Neuronal stem cell (in vitro differentiated cells): ENCODE measurements at regions not wholly inside any gene's neighbourhood (a gene's known extent, or its start where the extent isn't known, plus 50 kb on each side); places are given as distances from the start of the nearest gene placed in this dataset.

Experiments used
- DNase-seq: peaks from one replicate; pipeline ENCODE4 v3.0.0-alpha.2; 2013; ENCODE audit warnings: low spot score
- H2AFZ ChIP-seq: one replicate; pipeline ENCODE4 v1.6.1; 2013; ENCODE audit warnings: mild to moderate bottlenecking, low read length, inconsistent platforms
- H2AK5ac ChIP-seq: 2 replicates; pipeline ENCODE4 v1.6.1; 2013; ENCODE audit warnings: low read depth, mild to moderate bottlenecking, inconsistent platforms, low read length, moderate library complexity, mixed read lengths
- H2BK120ac ChIP-seq: 2 replicates; pipeline ENCODE4 v1.6.1; 2013; ENCODE audit warnings: low read depth, mild to moderate bottlenecking, inconsistent platforms, low read length, moderate library complexity, mixed read lengths
- H2BK12ac ChIP-seq: one replicate; pipeline ENCODE4 v1.6.1; 2013; ENCODE audit warnings: low read length, inconsistent platforms
- H2BK15ac ChIP-seq: 2 replicates; pipeline ENCODE4 v1.6.1; 2013; ENCODE audit warnings: mild to moderate bottlenecking, low read length, inconsistent platforms, mixed read lengths
- H2BK5ac ChIP-seq: one replicate; pipeline ENCODE4 v1.6.1; 2013; ENCODE audit warnings: inconsistent platforms, mild to moderate bottlenecking, low read length, moderate library complexity
- H3K14ac ChIP-seq: one replicate; pipeline ENCODE4 v1.6.1; 2013; ENCODE audit warnings: low read length, inconsistent platforms
- H3K18ac ChIP-seq: 2 replicates; pipeline ENCODE4 v1.6.1; 2013; ENCODE audit warnings: low read length, inconsistent platforms
- H3K23ac ChIP-seq: 2 replicates; pipeline ENCODE4 v1.6.1; 2013; ENCODE audit warnings: low read depth, mild to moderate bottlenecking, mixed read lengths, low read length, inconsistent platforms; ENCODE audit not compliant: poor library complexity
- H3K27ac ChIP-seq: replicated peaks from 3 replicates; pipeline ENCODE4 v1.5.1; 2013; ENCODE audit warnings: low read length, inconsistent platforms
- H3K27me3 ChIP-seq, 3 experiments: 2 replicates each; pipeline ENCODE4 v1.6.1; 2013; ENCODE audit warnings: low read length in 3 of 3, mild to moderate bottlenecking in 2 of 3, inconsistent platforms in 1 of 3, low read depth in 1 of 3, mixed read lengths in 1 of 3, moderate library complexity in 1 of 3; ENCODE audit not compliant: control insufficient read depth in 3 of 3, insufficient read depth in 3 of 3
- H3K36me3 ChIP-seq, 2 donors: replicated peaks in 1 of 2; 2 replicates each; pipeline ENCODE4 v1.6.1; 2013; ENCODE audit warnings: low read length in 2 of 2; ENCODE audit not compliant: control insufficient read depth in 2 of 2, insufficient read depth in 2 of 2
- H3K4ac ChIP-seq: 2 replicates; pipeline ENCODE4 v1.6.1; 2013; ENCODE audit warnings: inconsistent platforms, mild to moderate bottlenecking, low read length, moderate library complexity
- H3K4me1 ChIP-seq, 2 donors: 1 replicate in 1 of 2; 2 replicates in 1 of 2; pipeline ENCODE4 v1.6.1; 2013; ENCODE audit warnings: low read length in 2 of 2, low read depth in 1 of 2; ENCODE audit not compliant: control insufficient read depth in 2 of 2, insufficient read depth in 1 of 2
- H3K4me2 ChIP-seq: one replicate; pipeline ENCODE4 v1.6.1; 2013; ENCODE audit warnings: mild to moderate bottlenecking, low read length, inconsistent platforms; ENCODE audit not compliant: insufficient read depth, poor library complexity, severe bottlenecking
- H3K4me3 ChIP-seq, 2 donors: 2 replicates each; pipeline ENCODE4 v1.5.1; 2013; ENCODE audit warnings: low read length in 2 of 2, mild to moderate bottlenecking in 2 of 2, inconsistent platforms in 1 of 2, moderate library complexity in 1 of 2
- H3K79me1 ChIP-seq: one replicate; pipeline ENCODE4 v1.6.1; 2013; ENCODE audit warnings: low read depth, mild to moderate bottlenecking, inconsistent platforms, low read length, moderate library complexity
- H3K9ac ChIP-seq: one replicate; pipeline ENCODE4 v1.6.1; 2013; ENCODE audit warnings: mild to moderate bottlenecking, low read depth, low read length, inconsistent platforms; ENCODE audit not compliant: poor library complexity
- H3K9me3 ChIP-seq, 2 donors: replicated peaks in 1 of 2; 2 replicates each; pipeline versions ENCODE3 to v1.6.1; 2013; ENCODE audit warnings: low read length in 2 of 2, mild to moderate bottlenecking in 2 of 2, inconsistent platforms in 1 of 2, low read depth in 1 of 2, mixed read lengths in 1 of 2, moderate library complexity in 1 of 2; ENCODE audit not compliant: control insufficient read depth in 2 of 2, insufficient read depth in 1 of 2
- H4K8ac ChIP-seq: one replicate; pipeline ENCODE4 v1.6.1; 2013; ENCODE audit warnings: low read depth, mild to moderate bottlenecking, inconsistent platforms, low read length, moderate library complexity
- H4K91ac ChIP-seq: one replicate; pipeline ENCODE4 v1.6.1; 2013; ENCODE audit warnings: low read length, low read depth, mild to moderate bottlenecking, inconsistent platforms; ENCODE audit not compliant: poor library complexity
- WGBS, 2 donors: extraction: QIAGEN DNeasy Blood & Tissue Kit; methylation state at CpG; one replicate each; pipeline ENCODE4 v1.1.7; 2013; ENCODE audit warnings: missing lambda C conversion rate in 2 of 2, mixed read lengths in 1 of 2; ENCODE audit not compliant: insufficient read length in 2 of 2, insufficient replicate concordance in 1 of 2; ENCODE audit errors: extremely low coverage in 2 of 2; 5-methylcytosine and 5-hydroxymethylcytosine counted together

DNA sequence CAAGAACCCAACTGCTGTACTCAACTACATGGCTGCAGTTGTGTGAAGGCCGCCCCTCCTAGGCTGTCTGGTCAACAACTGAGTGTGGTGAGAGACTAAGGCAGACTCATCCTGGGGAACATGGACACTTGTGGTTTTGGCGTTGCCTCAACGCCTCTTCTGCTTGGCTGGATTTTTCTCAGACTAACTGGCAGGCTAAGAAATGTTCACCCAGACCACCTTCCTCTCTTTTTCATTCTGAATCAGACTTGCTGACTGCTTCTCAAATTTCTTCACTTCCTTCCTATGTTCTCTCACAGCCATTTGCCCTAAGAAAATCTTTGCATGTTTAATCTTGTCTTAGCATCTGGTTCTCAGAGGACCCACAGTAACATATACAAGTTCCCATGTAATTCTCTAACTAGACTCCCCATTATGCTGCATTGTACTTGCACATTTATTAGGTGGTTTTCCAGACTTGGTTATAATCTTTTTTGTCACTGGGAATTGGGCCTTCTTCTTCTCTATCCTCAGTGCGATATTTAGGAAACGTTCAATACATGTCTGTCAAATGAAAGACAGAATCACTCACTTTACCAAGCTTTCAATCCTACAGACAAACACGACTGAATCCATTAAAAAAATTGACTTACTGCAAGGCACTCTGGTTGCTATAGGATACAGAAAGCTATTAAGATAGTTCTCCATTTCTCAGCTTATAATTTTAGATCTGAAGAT lies 327.6 kb downstream of the CCER1 start:
- WGBS, 2 donors: no CpG with 5 or more reads among the region's 6 CpGs
- Histone ChIP-seq H2BK15ac (no peak overlapping the region), H3K14ac (no peak overlapping the region)

DNA sequence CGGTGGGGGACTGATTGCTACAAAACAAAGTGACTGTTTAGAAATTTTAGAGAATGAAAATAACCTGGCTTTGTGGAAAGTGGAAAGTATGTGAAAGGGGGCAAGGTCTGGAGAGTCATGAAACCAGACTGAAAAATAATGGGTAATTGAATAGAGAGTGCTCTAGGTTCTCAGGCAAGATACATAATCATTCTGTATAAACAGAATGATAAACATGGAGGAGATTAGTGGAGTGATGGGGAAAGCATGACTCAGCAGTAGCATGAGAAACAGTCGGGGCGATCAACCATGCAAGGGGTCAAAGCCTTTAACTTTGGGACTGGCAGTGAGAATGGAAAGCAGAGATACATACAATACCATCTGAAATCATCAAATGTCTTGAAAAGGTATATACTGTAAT lies 332.5 kb downstream of the CCER1 start:
- Histone ChIP-seq H3K4ac (no peak overlapping the region), H3K27ac (no peak overlapping the region), H3K23ac (no peak overlapping the region), H3K18ac (no peak overlapping the region), H3K9me3 (no peaks in the 10 kb centered on the region), H2BK120ac (no peak overlapping the region), H4K91ac (no peak overlapping the region), H3K27me3 (no peaks in the 10 kb centered on the region), H3K9ac (no peak overlapping the region), H3K4me2 (no peak overlapping the region), H2BK5ac (no peak overlapping the region), H2BK15ac (no peak overlapping the region), H2AFZ (peak overlapping the region; percentile 67), H2BK12ac (no peak overlapping the region), H3K4me1 (peaks cover 0 to under 1% of the 10 kb centered on the region in 2 donors), H3K14ac (no peak overlapping the region), H2AK5ac (no peak overlapping the region), H3K36me3 (no peaks in the 10 kb centered on the region), H3K4me3 (no peak overlapping the region), H3K79me1 (no peaks in the 10 kb centered on the region), H4K8ac (no peak overlapping the region)
- DNase-seq: no peak
- whole genome bisulfite sequencing, 2 donors: no CpG with 5 or more reads among the region's 3 CpGs

More for the DNA sequence above, 327.6 kb downstream of the CCER1 start:
- Histone ChIP-seq H2BK12ac (no peak overlapping the region), H3K4me3 (no peak overlapping the region), H3K9ac (no peak overlapping the region), H3K9me3 (no peaks in the 10 kb centered on the region), H3K4me1 (peaks cover 0 to 1% of the 10 kb centered on the region in 2 donors), H3K27me3 (no peaks in the 10 kb centered on the region), H4K8ac (no peak overlapping the region), H3K18ac (no peak overlapping the region), H3K27ac (no peak overlapping the region), H3K36me3 (no peaks in the 10 kb centered on the region), H3K23ac (no peak overlapping the region), H3K4ac (no peak overlapping the region), H2AK5ac (no peak overlapping the region), H2BK5ac (no peak overlapping the region), H2AFZ (peak overlapping the region; percentile 60), H3K4me2 (no peak overlapping the region), H2BK120ac (no peak overlapping the region), H4K91ac (no peak overlapping the region), H3K79me1 (no peaks in the 10 kb centered on the region)
- no peak for DNase-seq

DNA sequence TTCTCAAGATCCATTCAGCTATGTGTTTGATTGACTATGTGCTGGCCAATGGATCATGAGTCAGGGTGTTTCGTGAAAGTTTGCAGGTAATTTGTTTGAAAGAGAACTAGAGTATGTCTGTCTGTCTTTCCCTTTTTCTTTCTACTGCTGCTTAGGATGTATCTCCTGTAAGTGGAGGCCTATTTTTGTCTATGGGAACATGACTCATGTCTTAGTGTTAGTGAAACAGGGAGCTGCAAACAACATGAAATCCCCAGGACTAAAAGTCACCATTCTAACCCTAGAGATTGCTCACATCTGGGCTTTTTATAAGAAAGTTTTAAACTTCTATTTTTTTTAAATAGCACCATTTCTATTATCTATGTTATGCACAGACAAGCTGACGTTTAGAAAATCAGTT lies 333.0 kb downstream of the CCER1 start:
- H3K4me1 ChIP-seq: no peaks in the 10 kb centered on the region

DNA sequence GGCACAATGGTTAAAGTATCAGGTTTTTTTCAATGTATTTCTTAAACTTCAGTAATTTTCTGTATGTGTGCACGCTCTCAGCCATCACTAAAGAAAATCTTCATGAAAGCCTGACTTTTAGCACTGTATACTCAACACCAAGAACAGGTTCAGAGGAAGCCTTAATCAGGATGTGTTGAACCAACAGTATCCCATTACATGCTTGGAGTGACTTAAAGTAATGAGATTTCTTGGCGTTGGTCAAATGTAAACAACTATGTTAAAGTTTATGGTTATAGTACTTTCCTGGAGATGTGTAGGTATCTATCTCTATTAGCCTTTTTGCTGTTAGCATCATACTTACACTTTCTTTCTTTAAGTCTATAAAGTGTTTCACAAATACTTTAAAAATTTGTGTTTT lies 335.0 kb downstream of the CCER1 start:
- no peaks in the 10 kb centered on the region for H3K79me1 ChIP-seq
- no peak overlapping the region for H3K4me3 ChIP-seq
- no peak overlapping the region for H3K14ac ChIP-seq
- no peaks in the 10 kb centered on the region for H3K36me3 ChIP-seq
- H2BK12ac ChIP-seq: no peak overlapping the region
- H3K9ac ChIP-seq: no peak overlapping the region
- H3K4me2 ChIP-seq: no peak overlapping the region
- H2BK120ac ChIP-seq: no peak overlapping the region
- no peak overlapping the region for H2BK15ac ChIP-seq
- H3K9me3 ChIP-seq: no peaks in the 10 kb centered on the region
- H3K4me1 ChIP-seq: no peaks in the 10 kb centered on the region
- H2AFZ ChIP-seq: no peak overlapping the region
- H2BK5ac ChIP-seq: no peak overlapping the region
- H3K18ac ChIP-seq: no peak overlapping the region
- H3K27ac ChIP-seq: no peak overlapping the region
- no peak overlapping the region for H2AK5ac ChIP-seq
- H3K4ac ChIP-seq: no peak overlapping the region
- no peak overlapping the region for H3K23ac ChIP-seq
- H3K27me3 ChIP-seq: no peaks in the 10 kb centered on the region
- DNase-seq: no peak
- no peak overlapping the region for H4K8ac ChIP-seq
- H4K91ac ChIP-seq: no peak overlapping the region
- no CpG with 5 or more reads among the region's 2 CpGs for WGBS, 2 donors

More for the DNA sequence above, 333.0 kb downstream of the CCER1 start:
- H3K4ac ChIP-seq: no peak overlapping the region
- no peak overlapping the region for H4K8ac ChIP-seq
- no peaks in the 10 kb centered on the region for H3K27me3 ChIP-seq
- no peak overlapping the region for H4K91ac ChIP-seq
- no peak overlapping the region for H2BK120ac ChIP-seq
- H2BK5ac ChIP-seq: no peak overlapping the region
- no peaks in the 10 kb centered on the region for H3K36me3 ChIP-seq
- no peak overlapping the region for H2BK15ac ChIP-seq
- H3K9me3 ChIP-seq: no peaks in the 10 kb centered on the region
- H3K4me2 ChIP-seq: no peak overlapping the region
- peak overlapping the region; percentile 67 for H2AFZ ChIP-seq
- whole genome bisulfite sequencing, 2 donors: no CpG with 5 or more reads among the region's 2 CpGs
- H3K23ac ChIP-seq: no peak overlapping the region
- H2BK12ac ChIP-seq: no peak overlapping the region
- no peak overlapping the region for H3K27ac ChIP-seq
- H3K14ac ChIP-seq: no peak overlapping the region
- no peak overlapping the region for H3K9ac ChIP-seq
- no peak overlapping the region for H3K18ac ChIP-seq
- H3K4me3 ChIP-seq: no peak overlapping the region
- H3K79me1 ChIP-seq: no peaks in the 10 kb centered on the region
- no peak overlapping the region for H2AK5ac ChIP-seq
- DNase-seq: no peak
